IgD-negative memory B cell (primary cell): ENCODE measurements at regions not wholly inside any gene's neighbourhood (a gene's known extent, or its start where the extent isn't known, plus 50 kb on each side); places are given as distances from the start of the nearest gene placed in this dataset.
A peak's percentile ranks its signal among the peaks of the same experiment; 100 is the strongest.
"Not testable (repeated sequence)": the region's sequence is repeated elsewhere in the genome, so short reads cannot be mapped to it uniquely, and the experiment has no call there.

Source experiments
- H3K27ac Mint-ChIP-seq, 3 donors: one replicate each; pipeline ENCODE4 v1.8.0; 2020 to 2022; ENCODE audit warnings: mild to moderate bottlenecking in 3 of 3, mixed read lengths in 3 of 3, moderate library complexity in 1 of 3
- H3K27me3 Mint-ChIP-seq: one replicate; pipeline ENCODE4 v1.8.0; 2021; ENCODE audit warnings: mixed read lengths
- H3K36me3 Mint-ChIP-seq: one replicate; pipeline ENCODE4 v1.8.0; 2020; ENCODE audit warnings: mild to moderate bottlenecking, mixed read lengths
- H3K4me1 Mint-ChIP-seq, 3 donors: one replicate each; pipeline ENCODE4 v1.8.0; 2020 to 2022; ENCODE audit warnings: mixed read lengths in 3 of 3, mild to moderate bottlenecking in 1 of 3
- H3K4me3 Mint-ChIP-seq, 4 donors: one replicate each; pipeline ENCODE4 v1.8.0; 2020 to 2022; ENCODE audit warnings: mild to moderate bottlenecking in 4 of 4, mixed read lengths in 4 of 4, moderate library complexity in 3 of 4
- H3K9me3 Mint-ChIP-seq, 3 donors: one replicate each; pipeline ENCODE4 v1.8.0; 2020 to 2021; ENCODE audit warnings: mixed read lengths in 3 of 3, mild to moderate bottlenecking in 1 of 3

GRCh38 chr7:51824050-51824449, 507.4 kb upstream of the COBL start:
- H3K36me3 Mint-ChIP-seq: no peaks in the 10 kb centered on the region
- no peak overlapping the region for H3K27ac Mint-ChIP-seq
- no peak overlapping the region for H3K4me3 Mint-ChIP-seq
- no peaks in the 10 kb centered on the region for H3K4me1 Mint-ChIP-seq
- no peaks in the 10 kb centered on the region for H3K27me3 Mint-ChIP-seq
- H3K9me3 Mint-ChIP-seq: peaks cover 4 to 28% (median 5%) of the 10 kb centered on the region in 3 donors

GRCh38 chr7:51823437-51823836, 506.8 kb upstream of the COBL start:
- peaks cover 3 to 28% (median 5%) of the 10 kb centered on the region in 3 donors for H3K9me3 Mint-ChIP-seq
- H3K27ac Mint-ChIP-seq: no peak overlapping the region
- no peaks in the 10 kb centered on the region for H3K36me3 Mint-ChIP-seq
- no peaks in the 10 kb centered on the region for H3K27me3 Mint-ChIP-seq
- H3K4me3 Mint-ChIP-seq: no peak overlapping the region
- H3K4me1 Mint-ChIP-seq: no peaks in the 10 kb centered on the region

DNA sequence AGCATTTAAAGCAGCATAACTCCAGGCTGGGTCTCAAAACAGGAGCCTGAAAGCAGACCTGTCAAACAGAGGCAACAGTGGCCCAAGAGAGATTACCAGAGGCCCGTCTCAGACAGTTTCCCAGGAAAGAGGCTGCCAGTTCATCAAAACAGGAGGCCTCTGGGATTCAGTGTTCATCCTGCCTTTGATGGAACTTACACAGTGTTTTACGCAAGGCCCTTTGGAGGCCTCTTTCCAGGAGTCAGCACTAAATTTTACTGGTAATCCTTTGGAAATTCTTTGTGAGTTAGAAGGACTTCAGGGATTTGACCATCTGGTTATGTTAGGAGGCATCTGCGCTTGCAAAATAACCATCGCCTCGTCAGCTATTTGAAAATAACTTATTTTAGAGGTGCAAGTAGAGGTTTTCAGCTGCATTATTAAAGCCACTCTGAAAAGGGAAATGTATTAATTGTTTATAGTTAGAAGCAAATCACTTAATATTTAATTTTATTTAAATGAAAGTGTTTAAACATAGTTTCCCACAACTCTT, 501.2 kb upstream of the COBL start:
- no peaks in the 10 kb centered on the region for H3K4me1 Mint-ChIP-seq

DNA sequence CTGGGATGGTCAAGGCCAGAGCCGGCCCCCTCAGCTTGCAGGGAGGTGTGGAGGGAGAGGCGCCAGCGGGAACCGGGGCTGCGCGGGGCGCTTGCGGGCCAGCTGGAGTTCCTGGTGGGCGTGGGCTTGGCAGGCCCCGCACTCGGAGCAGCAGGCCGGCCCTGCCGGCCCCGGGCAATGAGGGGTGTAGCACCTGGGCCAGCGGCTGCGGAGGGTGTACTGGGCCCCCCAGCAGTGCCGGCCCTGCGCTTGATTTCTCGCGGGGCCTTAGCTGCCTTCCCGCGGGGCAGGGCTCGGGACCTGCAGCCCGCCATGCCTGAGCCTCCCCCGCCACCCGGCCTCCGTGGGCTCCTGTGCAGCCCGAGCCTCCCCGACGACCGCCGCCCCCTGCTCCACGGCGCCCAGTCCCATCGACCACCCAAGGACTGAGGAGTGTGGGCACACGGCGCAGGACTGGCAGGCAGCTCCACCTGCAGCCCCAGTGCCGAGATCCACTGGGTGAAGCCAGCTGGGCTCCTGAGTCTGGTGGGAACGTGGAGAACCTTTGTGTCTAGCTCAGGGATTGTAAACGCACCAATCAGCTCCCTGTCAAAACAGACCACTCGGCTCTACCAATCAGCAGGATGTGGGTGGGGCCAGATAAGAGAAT, 489.3 kb upstream of the COBL start:
- H3K36me3 Mint-ChIP-seq, H3K27me3 Mint-ChIP-seq, H3K27ac Mint-ChIP-seq, H3K4me1 Mint-ChIP-seq, H3K4me3 Mint-ChIP-seq: not testable (repeated sequence)
- H3K9me3 Mint-ChIP-seq: peaks cover 6 to 13% (median 8%) of the 10 kb centered on the region in 3 donors

More for the DNA sequence above, 501.2 kb upstream of the COBL start:
- H3K9me3 Mint-ChIP-seq: peaks cover 0 to 16% (median 3%) of the 10 kb centered on the region in 3 donors
- H3K27me3 Mint-ChIP-seq: no peaks in the 10 kb centered on the region
- no peak overlapping the region for H3K4me3 Mint-ChIP-seq
- H3K27ac Mint-ChIP-seq: no peak overlapping the region
- H3K36me3 Mint-ChIP-seq: no peaks in the 10 kb centered on the region

GRCh38 chr7:51802718-51803117, 486.1 kb upstream of the COBL start:
- Mint-ChIP-seq H3K9me3 (peaks cover 3 to 8% (median 5%) of the 10 kb centered on the region in 3 donors), H3K36me3 (no peaks in the 10 kb centered on the region), H3K27ac (no peak overlapping the region), H3K27me3 (no peaks in the 10 kb centered on the region), H3K4me1 (no peaks in the 10 kb centered on the region), H3K4me3 (no peak overlapping the region)

GRCh38 chr7:51797371-51797770, 480.8 kb upstream of the COBL start:
- Mint-ChIP-seq H3K36me3 (no peaks in the 10 kb centered on the region), H3K4me3 (no peak overlapping the region), H3K27ac (no peak overlapping the region)

DNA sequence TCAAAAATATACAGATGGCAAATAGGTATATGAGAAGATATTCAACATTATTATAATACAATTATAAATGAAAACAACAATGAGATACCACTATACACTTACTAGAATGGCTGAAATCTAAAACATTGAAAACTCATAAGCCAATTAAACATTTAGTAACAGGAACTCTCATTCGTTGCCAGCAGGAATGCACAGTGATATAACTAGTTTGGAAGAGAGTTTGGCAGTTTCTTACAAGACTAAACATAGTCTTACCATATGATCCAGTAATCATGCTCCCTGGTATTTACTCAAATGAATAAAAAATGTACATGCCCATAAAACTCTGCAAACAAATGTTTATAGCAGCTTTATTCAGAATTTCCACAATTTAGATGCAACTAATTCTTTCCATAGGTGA, 476.2 kb upstream of the COBL start:
- H3K4me1 Mint-ChIP-seq: no peaks in the 10 kb centered on the region
- no peaks in the 10 kb centered on the region for H3K27me3 Mint-ChIP-seq
- no peak overlapping the region for H3K27ac Mint-ChIP-seq
- no peaks in the 10 kb centered on the region for H3K36me3 Mint-ChIP-seq
- peaks cover 2 to 8% (median 2%) of the 10 kb centered on the region in 3 donors for H3K9me3 Mint-ChIP-seq
- H3K4me3 Mint-ChIP-seq: no peak overlapping the region

More at GRCh38 chr7:51797371-51797770, 480.8 kb upstream of the COBL start:
- H3K4me1 Mint-ChIP-seq: no peaks in the 10 kb centered on the region
- H3K27me3 Mint-ChIP-seq: no peaks in the 10 kb centered on the region
- H3K9me3 Mint-ChIP-seq: peaks cover 0 to 5% (median 2%) of the 10 kb centered on the region in 3 donors

- Mint-ChIP-seq H3K4me3 (no peak overlapping the region), H3K27me3 (no peaks in the 10 kb centered on the region), H3K9me3 (peaks cover 2 to 10% (median 2%) of the 10 kb centered on the region in 3 donors), H3K4me1 (no peaks in the 10 kb centered on the region), H3K36me3 (no peaks in the 10 kb centered on the region), H3K27ac (no peak overlapping the region)
These were observed 472.9 kb upstream of the COBL start for GRCh38 chr7:51789489-51789888.

DNA sequence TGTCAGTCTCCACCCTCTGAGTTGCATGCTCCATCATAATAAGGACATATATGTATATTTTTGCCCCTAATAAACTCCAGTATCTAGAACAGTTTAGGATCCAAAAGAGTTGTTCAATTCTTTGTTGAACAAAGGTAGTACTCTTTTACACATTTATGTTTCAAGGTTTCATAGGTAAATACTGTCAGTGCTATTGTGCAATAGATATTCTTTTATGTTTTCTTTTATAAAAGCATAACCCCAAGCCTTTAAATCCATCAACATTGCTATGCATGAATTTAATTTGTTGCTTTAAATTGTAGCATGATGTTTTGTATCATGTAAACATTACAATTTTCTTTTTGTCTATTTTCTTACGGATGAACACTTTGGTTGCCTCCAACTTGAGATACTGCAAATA, 469.7 kb upstream of the COBL start:
- no peak overlapping the region for H3K27ac Mint-ChIP-seq
- peaks cover 2 to 20% (median 6%) of the 10 kb centered on the region in 3 donors for H3K9me3 Mint-ChIP-seq
- H3K4me3 Mint-ChIP-seq: no peak overlapping the region
- H3K36me3 Mint-ChIP-seq: no peaks in the 10 kb centered on the region
- H3K27me3 Mint-ChIP-seq: no peaks in the 10 kb centered on the region
- H3K4me1 Mint-ChIP-seq: no peaks in the 10 kb centered on the region

GRCh38 chr7:51785876-51786275, 469.3 kb upstream of the COBL start:
- Mint-ChIP-seq H3K9me3 (peaks cover 2 to 24% (median 8%) of the 10 kb centered on the region in 3 donors), H3K4me1 (no peaks in the 10 kb centered on the region), H3K36me3 (no peaks in the 10 kb centered on the region), H3K27me3 (no peaks in the 10 kb centered on the region), H3K27ac (no peak overlapping the region), H3K4me3 (no peak overlapping the region)

DNA sequence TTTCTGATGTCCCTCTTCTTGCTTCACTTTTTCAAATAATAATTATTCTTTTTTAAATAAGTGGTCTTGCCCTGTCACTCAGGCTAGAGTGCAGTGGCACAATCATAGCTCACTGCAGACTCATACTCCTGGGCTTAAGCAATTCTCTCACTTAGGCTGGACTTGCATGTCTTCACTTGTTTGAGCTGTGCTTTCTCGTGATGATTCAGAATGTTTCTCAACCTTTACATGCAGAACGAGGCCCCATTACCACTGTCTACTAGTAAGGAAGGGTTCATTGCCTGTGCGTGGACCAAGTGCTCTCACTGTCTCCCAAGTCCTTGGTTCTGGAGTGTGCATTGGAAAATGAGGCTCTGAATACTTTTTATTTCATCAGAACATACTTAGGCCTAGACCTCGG, 468.6 kb upstream of the COBL start:
- H3K4me3 Mint-ChIP-seq: no peak overlapping the region
- no peaks in the 10 kb centered on the region for H3K27me3 Mint-ChIP-seq
- peaks cover 2 to 24% (median 8%) of the 10 kb centered on the region in 3 donors for H3K9me3 Mint-ChIP-seq
- H3K27ac Mint-ChIP-seq: no peak overlapping the region
- no peaks in the 10 kb centered on the region for H3K4me1 Mint-ChIP-seq
- no peaks in the 10 kb centered on the region for H3K36me3 Mint-ChIP-seq

- Mint-ChIP-seq H3K9me3 (peaks cover 0 to 26% (median 8%) of the 10 kb centered on the region in 3 donors), H3K27ac (no peak overlapping the region), H3K4me1 (no peaks in the 10 kb centered on the region), H3K27me3 (no peaks in the 10 kb centered on the region), H3K4me3 (no peak overlapping the region), H3K36me3 (no peaks in the 10 kb centered on the region)
These were observed 466.6 kb upstream of the COBL start for GRCh38 chr7:51783241-51783640.

DNA sequence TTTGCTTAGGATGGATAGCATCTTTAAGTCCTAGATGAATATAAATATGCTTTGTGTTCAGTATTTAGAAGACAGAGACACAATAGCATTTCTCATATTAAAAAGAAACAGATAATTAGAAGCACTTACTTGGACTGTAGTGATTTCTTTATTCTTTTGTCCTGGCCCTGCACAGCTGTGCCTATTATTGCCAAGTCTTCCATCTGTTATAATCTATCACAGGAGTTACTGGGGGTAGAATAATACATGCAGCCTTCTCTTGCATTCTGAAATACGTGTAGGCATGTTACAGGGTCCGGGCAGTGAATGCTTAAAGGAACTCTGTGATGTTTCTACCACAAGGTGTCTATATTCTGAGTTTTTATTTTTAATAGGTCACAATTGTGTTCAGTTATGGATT, 461.5 kb upstream of the COBL start:
- Mint-ChIP-seq H3K9me3 (peaks cover 0 to 19% (median 8%) of the 10 kb centered on the region in 3 donors), H3K27ac (no peak overlapping the region), H3K4me3 (no peak overlapping the region), H3K4me1 (no peaks in the 10 kb centered on the region), H3K27me3 (no peaks in the 10 kb centered on the region), H3K36me3 (no peaks in the 10 kb centered on the region)

DNA sequence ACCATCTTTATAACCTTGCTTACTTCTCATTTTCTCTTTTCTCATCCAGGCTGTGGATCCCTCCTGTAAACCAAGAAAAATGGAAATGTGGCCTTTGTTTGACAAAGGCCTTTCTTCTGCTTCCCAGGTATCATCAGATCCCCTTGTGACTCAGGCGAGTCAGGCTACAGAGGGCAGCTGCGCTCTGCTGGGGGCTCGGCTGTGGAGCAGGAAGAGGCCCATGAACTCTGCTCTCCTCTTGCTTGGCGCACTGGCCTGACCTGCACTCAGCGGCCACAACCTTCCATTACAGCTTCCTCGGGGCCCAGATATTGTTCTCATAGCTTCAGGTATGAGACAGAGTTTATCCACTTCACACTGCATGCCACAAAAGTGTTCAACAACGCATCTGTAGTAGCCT, 457.6 kb upstream of the COBL start:
- Mint-ChIP-seq H3K9me3 (no peaks in the 10 kb centered on the region), H3K4me3 (no peak overlapping the region)

DNA sequence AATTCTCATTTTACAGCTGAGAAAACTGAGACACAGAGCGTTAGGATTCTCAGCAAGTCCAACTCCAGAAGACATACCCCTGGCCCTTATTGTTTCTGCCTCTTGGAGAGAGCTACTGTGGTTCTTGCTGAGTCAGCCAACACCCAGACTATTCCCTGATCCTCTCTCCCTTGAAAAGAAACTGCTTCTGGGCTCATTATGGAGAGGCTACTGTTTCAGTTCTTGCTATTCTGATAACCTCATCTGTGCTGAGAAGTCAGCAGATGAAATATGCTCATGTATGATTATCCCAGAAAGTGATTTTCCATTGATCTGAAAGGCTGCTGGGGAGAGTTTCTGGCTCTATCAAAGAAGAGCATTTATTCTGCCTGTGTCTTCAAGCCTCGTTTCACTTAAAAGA, 455.6 kb upstream of the COBL start:
- Mint-ChIP-seq H3K4me1 (no peaks in the 10 kb centered on the region), H3K36me3 (no peaks in the 10 kb centered on the region), H3K4me3 (no peak overlapping the region), H3K9me3 (no peaks in the 10 kb centered on the region), H3K27ac (no peak overlapping the region), H3K27me3 (no peaks in the 10 kb centered on the region)

More for the DNA sequence above, 457.6 kb upstream of the COBL start:
- peak overlapping the region in 1 of 3 donors; percentile 57 for H3K27ac Mint-ChIP-seq
- no peaks in the 10 kb centered on the region for H3K27me3 Mint-ChIP-seq
- H3K4me1 Mint-ChIP-seq: no peaks in the 10 kb centered on the region
- no peaks in the 10 kb centered on the region for H3K36me3 Mint-ChIP-seq

GRCh38 chr7:51764976-51765375, 448.4 kb upstream of the COBL start:
- Mint-ChIP-seq H3K4me1 (no peaks in the 10 kb centered on the region), H3K36me3 (no peaks in the 10 kb centered on the region), H3K4me3 (no peak overlapping the region), H3K27ac (no peak overlapping the region), H3K9me3 (peaks cover 2 to 15% (median 4%) of the 10 kb centered on the region in 3 donors), H3K27me3 (no peaks in the 10 kb centered on the region)
